ENCODE measurements at regions not wholly inside any gene's neighbourhood (a gene's known extent, or its start where the extent isn't known, plus 50 kb on each side); places are given as distances from the start of the nearest gene placed in this dataset.
"Not testable (repeated sequence)": the region's sequence is repeated elsewhere in the genome, so short reads cannot be mapped to it uniquely, and the experiment has no call there.

DNA sequence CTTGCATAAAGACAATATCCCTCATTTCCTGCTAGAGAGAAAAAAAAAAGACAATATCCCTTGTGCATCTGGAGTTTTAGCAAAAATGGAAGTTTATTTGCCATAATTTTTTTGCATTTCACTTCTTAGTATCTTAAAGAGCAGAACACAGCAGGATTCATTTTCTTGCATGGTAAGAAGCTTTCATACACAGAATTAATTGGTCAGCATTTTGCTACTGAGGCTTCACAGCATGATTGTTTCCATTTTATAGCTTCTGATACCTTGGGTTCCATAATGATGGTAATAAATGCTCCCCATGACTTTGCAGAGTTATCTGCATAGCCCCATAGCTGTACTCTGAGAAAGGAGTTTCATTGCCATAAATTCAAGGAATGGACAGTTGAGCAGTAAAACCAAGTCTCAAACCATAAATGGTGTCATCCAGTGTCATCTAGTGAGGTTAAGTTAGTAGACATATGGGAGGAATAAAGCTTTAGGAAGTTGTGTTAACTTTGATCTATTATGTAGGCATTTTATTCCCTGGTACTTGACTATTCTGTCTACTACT, 88.8 kb upstream of the PLD5 start:
- TF ChIP-seq, protein P1, sequence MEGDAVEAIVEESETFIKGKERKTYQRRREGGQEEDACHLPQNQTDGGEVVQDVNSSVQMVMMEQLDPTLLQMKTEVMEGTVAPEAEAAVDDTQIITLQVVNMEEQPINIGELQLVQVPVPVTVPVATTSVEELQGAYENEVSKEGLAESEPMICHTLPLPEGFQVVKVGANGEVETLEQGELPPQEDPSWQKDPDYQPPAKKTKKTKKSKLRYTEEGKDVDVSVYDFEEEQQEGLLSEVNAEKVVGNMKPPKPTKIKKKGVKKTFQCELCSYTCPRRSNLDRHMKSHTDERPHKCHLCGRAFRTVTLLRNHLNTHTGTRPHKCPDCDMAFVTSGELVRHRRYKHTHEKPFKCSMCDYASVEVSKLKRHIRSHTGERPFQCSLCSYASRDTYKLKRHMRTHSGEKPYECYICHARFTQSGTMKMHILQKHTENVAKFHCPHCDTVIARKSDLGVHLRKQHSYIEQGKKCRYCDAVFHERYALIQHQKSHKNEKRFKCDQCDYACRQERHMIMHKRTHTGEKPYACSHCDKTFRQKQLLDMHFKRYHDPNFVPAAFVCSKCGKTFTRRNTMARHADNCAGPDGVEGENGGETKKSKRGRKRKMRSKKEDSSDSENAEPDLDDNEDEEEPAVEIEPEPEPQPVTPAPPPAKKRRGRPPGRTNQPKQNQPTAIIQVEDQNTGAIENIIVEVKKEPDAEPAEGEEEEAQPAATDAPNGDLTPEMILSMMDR (IDR thresholded peaks at IDR 0.05): no peak
- Histone ChIP-seq H3K4me1 (no peaks in the 10 kb centered on the region), H3K9me3 (no peaks in the 10 kb centered on the region), H3K27me3 (no peaks in the 10 kb centered on the region), H3K4me3 (no peak overlapping the region), H3K36me3 (no peaks in the 10 kb centered on the region), H3K27ac (no peak overlapping the region)
- DNase-seq (ENCODE audit: low spot score): no peak

DNA sequence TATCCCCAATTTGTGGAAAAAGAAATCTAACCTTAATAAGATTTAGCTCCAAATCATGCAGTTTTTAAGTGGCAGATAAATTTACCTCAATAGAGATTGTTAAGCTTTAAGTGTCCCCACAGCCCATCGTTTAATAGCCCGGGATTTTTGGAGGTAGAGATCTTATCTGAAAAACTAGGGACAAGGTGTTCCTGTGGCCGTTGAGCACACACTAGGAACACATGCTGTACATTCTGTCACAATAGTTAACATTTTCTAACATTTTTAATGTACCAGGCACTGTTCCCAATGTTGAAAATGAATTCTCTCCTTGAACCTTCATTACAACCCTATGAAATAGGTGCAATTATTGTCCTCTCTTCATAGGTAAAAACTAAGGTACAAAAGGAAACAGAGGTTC, 85.7 kb upstream of the PLD5 start:
- TF ChIP-seq, protein P1 (IDR thresholded peaks at IDR 0.05): no peak
- H3K4me3 ChIP-seq: no peak overlapping the region
- DNase-seq (ENCODE audit: low spot score): no peak
- no peaks in the 10 kb centered on the region for H3K4me1 ChIP-seq
- no peak overlapping the region for H3K27ac ChIP-seq
- H3K9me3 ChIP-seq: no peaks in the 10 kb centered on the region
- H3K27me3 ChIP-seq: no peaks in the 10 kb centered on the region
- no peaks in the 10 kb centered on the region for H3K36me3 ChIP-seq

DNA sequence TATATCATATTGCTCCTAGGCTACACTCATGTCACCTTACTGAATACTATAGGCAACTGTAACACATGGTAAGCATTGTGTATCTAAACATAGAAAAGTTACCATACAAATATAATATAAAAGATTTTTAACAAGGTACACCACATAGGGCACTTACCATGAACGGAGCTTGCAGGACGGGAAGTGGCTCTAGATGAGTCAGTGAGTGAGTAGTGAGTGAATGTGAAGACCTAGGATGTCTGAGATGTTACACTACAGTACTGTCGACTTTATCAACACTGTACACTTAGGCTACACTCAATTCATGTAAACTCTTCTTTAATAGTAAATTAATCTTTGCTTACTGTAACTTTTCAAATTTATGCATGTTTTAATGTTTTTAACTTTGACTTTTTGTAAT, 81.0 kb upstream of the PLD5 start:
- Histone ChIP-seq H3K4me3 (no peak overlapping the region), H3K4me1 (no peaks in the 10 kb centered on the region), H3K27ac (no peak overlapping the region), H3K9me3 (no peaks in the 10 kb centered on the region), H3K27me3 (no peaks in the 10 kb centered on the region), H3K36me3 (no peaks in the 10 kb centered on the region)
- TF ChIP-seq, protein P1 (IDR thresholded peaks at IDR 0.05): no peak
- DNase-seq (ENCODE audit: low spot score): no peak

DNA sequence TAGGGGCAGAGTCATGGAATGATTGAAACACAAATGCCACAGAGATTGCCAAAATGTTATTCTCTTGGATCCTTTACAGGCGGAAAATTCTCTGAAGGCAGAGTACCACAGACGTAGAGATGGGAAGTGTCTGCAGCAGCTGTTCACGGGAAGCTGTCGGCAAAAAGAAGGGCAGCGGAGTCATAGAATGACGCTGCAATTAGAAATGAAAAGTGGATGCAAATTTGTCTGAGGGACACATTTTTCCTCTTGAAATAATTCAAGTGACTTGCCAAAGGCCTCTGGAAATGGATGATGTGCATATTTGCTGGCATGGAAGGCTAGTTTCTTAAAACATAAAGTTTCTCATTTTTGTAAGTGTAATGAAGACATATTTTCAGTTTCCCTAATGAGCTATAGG, 77.5 kb upstream of the PLD5 start:
- DNase-seq (ENCODE audit: low spot score): no peak
- TF ChIP-seq, protein P1 (IDR thresholded peaks at IDR 0.05): no peak
- Histone ChIP-seq H3K9me3 (peaks cover 0 to 2% of the 10 kb centered on the region in 2 donors), H3K4me1 (no peaks in the 10 kb centered on the region), H3K4me3 (no peak overlapping the region), H3K36me3 (no peaks in the 10 kb centered on the region), H3K27me3 (no peaks in the 10 kb centered on the region), H3K27ac (no peak overlapping the region)

DNA sequence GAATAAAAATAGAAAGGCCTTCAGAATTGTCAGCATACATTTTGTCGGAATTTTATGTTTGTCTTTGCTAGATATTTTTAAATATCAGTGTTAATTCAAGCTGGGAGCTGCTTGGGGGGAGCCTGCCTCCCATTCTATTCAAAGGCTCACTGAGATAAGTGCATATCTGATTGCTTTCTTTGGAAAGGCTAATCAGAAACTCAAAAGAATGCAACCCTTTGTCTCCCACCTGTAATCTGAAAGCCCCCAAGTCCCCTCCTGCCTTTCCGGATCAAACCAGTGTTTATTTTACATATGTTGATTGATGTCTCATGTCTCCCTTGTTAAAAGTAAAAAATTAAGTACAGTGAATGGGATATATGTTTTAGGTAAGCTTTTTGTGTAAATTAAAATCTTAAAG, 69.3 kb upstream of the PLD5 start:
- H3K4me3 ChIP-seq; H3K36me3 ChIP-seq; H3K27me3 ChIP-seq; H3K4me1 ChIP-seq; H3K27ac ChIP-seq; DNase-seq (ENCODE audit: low spot score): not testable (repeated sequence)
- peaks cover 0 to 23% of the 10 kb centered on the region in 2 donors for H3K9me3 ChIP-seq

DNA sequence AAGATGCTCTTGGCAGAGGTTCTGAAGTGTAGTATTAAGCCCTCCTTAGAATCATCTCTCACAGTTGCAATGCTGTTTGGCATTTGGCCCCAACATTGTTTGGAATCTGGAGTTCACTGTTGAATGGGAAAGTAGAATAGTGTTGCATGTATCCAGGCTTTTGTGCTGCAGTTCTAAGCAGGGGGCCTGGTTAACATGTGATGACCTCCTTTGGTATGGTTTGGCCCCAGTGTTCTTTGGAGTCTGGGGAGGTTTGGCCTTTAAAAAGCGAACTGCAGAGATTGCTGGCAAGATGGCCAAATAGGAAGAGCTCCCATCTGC, 61.8 kb upstream of the PLD5 start:
- no peak overlapping the region for H3K27ac ChIP-seq
- H3K9me3 ChIP-seq: no peaks in the 10 kb centered on the region
- H3K4me1 ChIP-seq: no peaks in the 10 kb centered on the region
- TF ChIP-seq, protein P1 (IDR thresholded peaks at IDR 0.05): no peak
- no peak overlapping the region for H3K4me3 ChIP-seq
- H3K36me3 ChIP-seq: no peaks in the 10 kb centered on the region
- H3K27me3 ChIP-seq: no peaks in the 10 kb centered on the region
- no peak for DNase-seq (ENCODE audit: low spot score)
